C4-2B (cell line): ENCODE measurements at regions not wholly inside any gene's neighbourhood (a gene's known extent, or its start where the extent isn't known, plus 50 kb on each side); places are given as distances from the start of the nearest gene placed in this dataset.

Experiments
- H3K27ac ChIP-seq: fragments of 450-650 bp; 2 replicates; pipeline ENCODE4 v1.5.1; 2017
- ZFX ChIP-seq: fragments of 450-650 bp; IDR thresholded peaks from 2 replicates; pipeline ENCODE4 v1.6.1; 2017
- TF ChIP-seq, protein P1 (sequence below): fragments of 450-650 bp; conservative IDR thresholded peaks from 2 replicates; pipeline ENCODE4 v1.5.1; 2017; ENCODE audit warnings: mild to moderate bottlenecking

- no peak overlapping the region for H3K27ac ChIP-seq
- TF ChIP-seq, protein P1, sequence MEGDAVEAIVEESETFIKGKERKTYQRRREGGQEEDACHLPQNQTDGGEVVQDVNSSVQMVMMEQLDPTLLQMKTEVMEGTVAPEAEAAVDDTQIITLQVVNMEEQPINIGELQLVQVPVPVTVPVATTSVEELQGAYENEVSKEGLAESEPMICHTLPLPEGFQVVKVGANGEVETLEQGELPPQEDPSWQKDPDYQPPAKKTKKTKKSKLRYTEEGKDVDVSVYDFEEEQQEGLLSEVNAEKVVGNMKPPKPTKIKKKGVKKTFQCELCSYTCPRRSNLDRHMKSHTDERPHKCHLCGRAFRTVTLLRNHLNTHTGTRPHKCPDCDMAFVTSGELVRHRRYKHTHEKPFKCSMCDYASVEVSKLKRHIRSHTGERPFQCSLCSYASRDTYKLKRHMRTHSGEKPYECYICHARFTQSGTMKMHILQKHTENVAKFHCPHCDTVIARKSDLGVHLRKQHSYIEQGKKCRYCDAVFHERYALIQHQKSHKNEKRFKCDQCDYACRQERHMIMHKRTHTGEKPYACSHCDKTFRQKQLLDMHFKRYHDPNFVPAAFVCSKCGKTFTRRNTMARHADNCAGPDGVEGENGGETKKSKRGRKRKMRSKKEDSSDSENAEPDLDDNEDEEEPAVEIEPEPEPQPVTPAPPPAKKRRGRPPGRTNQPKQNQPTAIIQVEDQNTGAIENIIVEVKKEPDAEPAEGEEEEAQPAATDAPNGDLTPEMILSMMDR, result no peak
- no peak for TF ChIP-seq ZFX
Measured at GRCh38 chr13:52899206-52899605, 50.8 kb upstream of the PCDH8 start.
